Smooth muscle cell of the brain vasculature (primary cell): ENCODE measurements at regions not wholly inside any gene's neighbourhood (a gene's known extent, or its start where the extent isn't known, plus 50 kb on each side); places are given as distances from the start of the nearest gene placed in this dataset.
"Not testable (repeated sequence)": the region's sequence is repeated elsewhere in the genome, so short reads cannot be mapped to it uniquely, and the experiment has no call there.

ENCODE experiments used
- DNase-seq: peaks from one replicate; pipeline ENCODE4 v3.0.0-alpha.2; 2012; ENCODE audit warnings: low read depth, low spot score

GRCh38 chr14:101634850-101635748, 73.8 kb downstream of the DIO3 start:
- no peak for DNase-seq

GRCh38 chr14:101635749-101636560, 74.7 kb downstream of the DIO3 start:
- DNase-seq, result no peak

- DNase-seq, result no peak
These were observed 78.0 kb downstream of the DIO3 start for GRCh38 chr14:101639241-101639833.

DNA sequence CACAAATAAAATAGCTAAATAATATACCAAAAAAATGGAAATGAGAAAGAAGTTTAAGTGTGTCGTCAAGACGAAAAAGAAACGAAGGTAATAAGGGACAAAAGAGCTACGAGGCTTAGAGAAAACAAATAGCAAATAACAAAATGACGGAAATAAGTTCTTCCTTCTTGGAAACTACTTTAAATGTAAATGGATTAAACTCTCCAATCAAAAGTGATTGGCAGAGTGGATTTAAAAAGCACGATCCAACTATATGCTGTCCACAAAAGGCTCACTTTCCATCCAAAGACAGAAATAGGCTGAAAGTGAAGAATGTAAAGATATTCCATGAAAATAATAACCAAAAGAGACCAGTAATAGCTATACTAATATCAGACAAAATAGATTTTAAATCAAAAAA, 82.4 kb downstream of the DIO3 start:
- no peak for DNase-seq

- DNase-seq, result no peak
These were observed 92.8 kb downstream of the DIO3 start for GRCh38 chr14:101654051-101654450.

DNA sequence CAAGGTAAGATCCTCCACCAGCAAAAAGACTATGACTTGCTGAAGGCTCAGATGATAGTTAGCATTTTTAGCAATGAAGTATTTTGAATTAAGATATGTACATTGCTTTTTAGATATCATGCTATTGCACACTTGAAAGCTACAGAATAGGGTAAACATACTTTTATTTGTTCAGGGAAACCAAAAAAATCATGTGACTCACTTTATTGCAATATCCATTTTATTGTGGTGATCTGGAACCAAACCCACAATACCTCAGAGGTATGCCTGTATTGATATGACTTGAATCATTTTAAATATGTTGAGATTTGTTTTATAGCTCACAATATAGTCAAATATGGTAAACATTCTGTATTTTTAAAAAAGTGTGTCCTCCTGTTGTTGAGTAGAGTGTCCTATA, 96.1 kb downstream of the DIO3 start:
- DNase-seq, result no peak

GRCh38 chr14:101665478-101666078, 95.9 kb upstream of the PPP2R5C start:
- DNase-seq, result no peak

DNA sequence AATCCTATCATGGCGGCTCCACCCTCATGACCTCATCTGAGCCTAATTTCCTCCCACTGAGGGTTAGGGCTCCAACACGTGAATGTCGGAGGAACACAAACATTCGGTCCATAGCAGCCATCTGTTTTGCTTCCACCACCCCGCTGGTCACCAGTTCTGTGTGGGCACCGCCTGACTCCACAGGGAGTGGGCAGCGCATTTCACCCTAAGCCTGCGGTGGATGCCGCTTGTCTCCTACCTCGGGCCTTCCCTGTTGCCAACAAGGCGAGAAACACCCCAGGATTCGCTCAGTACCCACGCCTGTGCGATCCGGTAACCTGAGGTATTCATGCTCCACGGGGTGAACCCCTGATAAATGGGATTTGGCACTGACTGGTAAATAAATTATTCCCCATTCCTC, 95.2 kb upstream of the PPP2R5C start:
- DNase-seq, result no peak

DNA sequence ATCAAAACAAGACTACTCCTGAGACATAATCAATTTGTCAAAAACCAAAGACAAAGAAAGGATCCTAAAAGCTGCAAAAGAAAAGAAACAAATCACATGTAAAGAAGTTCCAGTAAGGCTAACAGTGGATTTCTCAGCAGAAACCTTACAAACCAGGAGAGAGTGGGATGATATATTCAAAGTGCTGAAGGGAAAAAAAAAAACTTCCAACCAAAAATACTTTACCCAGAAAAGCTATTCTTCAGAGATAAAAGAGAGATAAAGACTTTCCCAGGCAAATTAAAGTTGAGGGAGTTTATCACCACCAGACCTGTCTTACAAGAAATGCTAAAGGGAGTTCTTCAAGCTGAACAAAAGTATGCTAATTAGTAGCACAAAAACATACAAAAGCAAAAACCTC, 91.9 kb upstream of the PPP2R5C start:
- DNase-seq, result no peak

- no peak for DNase-seq
These were observed 87.6 kb upstream of the PPP2R5C start for GRCh38 chr14:101673873-101674272.

- DNase-seq, result not testable (repeated sequence)
These were observed 85.7 kb upstream of the PPP2R5C start for GRCh38 chr14:101675835-101676234.

DNA sequence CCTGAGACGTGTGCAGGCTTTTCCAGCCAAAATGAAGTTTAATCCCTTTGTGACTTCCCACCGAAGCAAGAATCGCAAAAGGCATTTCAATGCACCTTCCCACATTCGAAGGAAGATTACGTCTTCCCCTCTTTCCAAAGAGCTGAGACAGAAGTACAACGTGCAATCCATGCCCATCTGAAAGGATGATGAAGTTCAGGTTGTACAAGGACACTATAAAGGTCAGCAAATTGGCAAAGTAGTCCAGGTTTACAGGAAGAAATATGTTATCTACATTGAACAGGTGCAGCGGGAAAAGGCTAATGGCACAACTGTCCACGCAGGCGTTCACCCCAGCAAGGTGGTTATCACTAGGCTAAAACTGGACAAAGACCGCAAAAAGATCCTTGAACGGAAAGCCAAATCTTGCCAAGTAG, 83.6 kb upstream of the PPP2R5C start:
- not testable (repeated sequence) for DNase-seq

GRCh38 chr14:101681795-101682194, 79.7 kb upstream of the PPP2R5C start:
- DNase-seq, result no peak

- no peak for DNase-seq
These were observed 78.1 kb upstream of the PPP2R5C start for GRCh38 chr14:101683365-101683764.

DNA sequence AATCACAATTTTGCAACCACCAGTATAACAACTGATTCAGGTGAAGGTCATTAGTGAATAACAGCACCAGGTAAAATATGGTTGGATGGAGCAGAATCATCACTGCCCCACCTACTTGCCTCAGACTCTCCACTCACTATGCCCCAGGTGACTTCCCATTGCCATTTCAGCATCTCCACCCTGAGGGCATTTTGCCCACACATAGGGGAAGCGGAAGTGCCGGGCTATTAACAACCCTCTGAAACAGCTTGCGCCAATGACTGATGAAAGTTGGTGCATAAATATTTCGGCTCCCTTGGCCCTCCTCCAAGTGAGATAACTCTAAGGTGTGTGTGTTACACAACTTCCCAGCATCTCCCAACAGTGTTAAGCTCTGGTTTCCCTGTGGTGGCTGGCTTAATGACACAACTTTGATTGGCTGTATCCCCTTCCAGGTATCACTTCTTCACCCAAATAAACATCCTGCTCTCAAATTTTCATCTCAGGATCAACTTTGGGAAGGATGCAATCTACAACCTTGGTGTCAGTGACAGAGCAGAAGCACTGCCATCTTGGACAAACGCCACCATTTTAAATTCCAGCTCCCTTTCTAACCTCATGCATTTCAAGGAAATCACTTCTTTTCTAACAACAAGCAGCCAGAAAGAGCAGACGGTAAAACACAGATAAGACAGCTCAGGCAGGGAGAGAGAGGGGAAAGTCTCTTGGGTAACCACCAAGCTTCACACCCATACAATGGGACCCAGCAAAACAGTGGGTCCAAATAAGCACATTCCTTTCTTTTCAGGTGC, 73.6 kb upstream of the PPP2R5C start:
- no peak for DNase-seq

- DNase-seq, result no peak
These were observed 72.4 kb upstream of the PPP2R5C start for GRCh38 chr14:101689039-101689501.

GRCh38 chr14:101689966-101690365, 71.5 kb upstream of the PPP2R5C start:
- DNase-seq, result not testable (repeated sequence)

DNA sequence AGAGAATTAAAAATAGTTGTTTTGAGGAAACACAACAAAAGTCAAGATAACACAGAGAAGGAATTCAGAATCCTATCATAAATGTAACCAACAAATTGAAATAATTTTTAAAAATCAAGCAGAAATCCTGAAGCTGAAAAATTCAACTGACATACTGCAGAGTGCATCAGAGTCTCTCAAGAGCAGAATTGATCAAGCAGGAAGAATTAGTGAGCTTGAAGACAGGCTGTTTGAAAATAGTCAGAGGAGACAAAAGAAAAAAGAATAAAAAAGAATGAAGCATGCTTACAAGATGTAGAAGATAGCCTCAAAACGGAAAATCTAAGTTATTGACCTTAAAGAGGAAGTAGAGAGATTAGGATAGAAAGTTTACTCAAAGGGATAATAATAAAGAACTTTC, 65.8 kb upstream of the PPP2R5C start:
- no peak for DNase-seq

- DNase-seq, result no peak
These were observed 57.4 kb upstream of the PPP2R5C start for GRCh38 chr14:101704140-101704539.

- DNase-seq, result no peak
These were observed 55.6 kb upstream of the PPP2R5C start for GRCh38 chr14:101705733-101706508.
